ENCODE measurements at regions not wholly inside any gene's neighbourhood (a gene's known extent, or its start where the extent isn't known, plus 50 kb on each side); places are given as distances from the start of the nearest gene placed in this dataset.

GRCh38 chr6:165219629-165220028 is 89.8 kb downstream of the C6orf118 start:
- no peak for DNase-seq
- Histone ChIP-seq H3K36me3 (no peaks in the 10 kb centered on the region), H3K4me3 (ENCODE audit: low read depth, low read length) (no peak overlapping the region), H3K27me3 (no peaks in the 10 kb centered on the region), H3K4me1 (no peaks in the 10 kb centered on the region), H3K9me3 (no peaks in the 10 kb centered on the region; the same call in 1 of the 2 replicates)
- TF ChIP-seq CTCF (IDR thresholded peaks at IDR 0.05; ENCODE audit: low read depth, low read length): no peak

- DNase-seq: no peak
- TF ChIP-seq CTCF (IDR thresholded peaks at IDR 0.05; ENCODE audit: low read depth, low read length): no peak
- Histone ChIP-seq H3K36me3 (no peaks in the 10 kb centered on the region), H3K4me3 (ENCODE audit: low read depth, low read length) (no peak overlapping the region), H3K4me1 (no peaks in the 10 kb centered on the region), H3K27me3 (no peaks in the 10 kb centered on the region), H3K9me3 (no peaks in the 10 kb centered on the region; the same call in 1 of the 2 replicates)
These were observed 90.6 kb downstream of the C6orf118 start for GRCh38 chr6:165218829-165219228.

GRCh38 chr6:165206798-165207197 is 102.6 kb downstream of the C6orf118 start:
- no peaks in the 10 kb centered on the region for H3K9me3 ChIP-seq
- no peak for TF ChIP-seq CTCF (IDR thresholded peaks at IDR 0.05; ENCODE audit: low read depth, low read length)
- no peak for DNase-seq
- H3K4me3 ChIP-seq (ENCODE audit: low read depth, low read length): no peak overlapping the region
- no peaks in the 10 kb centered on the region for H3K4me1 ChIP-seq
- no peaks in the 10 kb centered on the region for H3K36me3 ChIP-seq
- H3K27me3 ChIP-seq: no peaks in the 10 kb centered on the region

GRCh38 chr6:165205632-165206031 is 103.8 kb downstream of the C6orf118 start:
- H3K4me1 ChIP-seq: no peaks in the 10 kb centered on the region
- H3K27me3 ChIP-seq: no peaks in the 10 kb centered on the region
- no peak for DNase-seq
- H3K9me3 ChIP-seq: no peaks in the 10 kb centered on the region
- H3K36me3 ChIP-seq: no peaks in the 10 kb centered on the region
- TF ChIP-seq CTCF (IDR thresholded peaks at IDR 0.05; ENCODE audit: low read depth, low read length): no peak
- no peak overlapping the region for H3K4me3 ChIP-seq (ENCODE audit: low read depth, low read length)

GRCh38 chr6:165204807-165205545 is 104.4 kb downstream of the C6orf118 start:
- Histone ChIP-seq H3K27me3 (no peaks in the 10 kb centered on the region), H3K4me1 (no peaks in the 10 kb centered on the region), H3K9me3 (no peaks in the 10 kb centered on the region), H3K36me3 (no peaks in the 10 kb centered on the region), H3K4me3 (ENCODE audit: low read depth, low read length) (no peak overlapping the region)
- DNase-seq: no peak
- TF ChIP-seq CTCF (IDR thresholded peaks at IDR 0.05; ENCODE audit: low read depth, low read length): no peak

- no peak for TF ChIP-seq CTCF (IDR thresholded peaks at IDR 0.05; ENCODE audit: low read depth, low read length)
- no peak overlapping the region for H3K4me3 ChIP-seq (ENCODE audit: low read depth, low read length)
- no peaks in the 10 kb centered on the region for H3K9me3 ChIP-seq
- H3K4me1 ChIP-seq: no peaks in the 10 kb centered on the region
- H3K27me3 ChIP-seq: no peaks in the 10 kb centered on the region
- no peak for DNase-seq
- no peaks in the 10 kb centered on the region for H3K36me3 ChIP-seq
These were observed 109.2 kb downstream of the C6orf118 start for GRCh38 chr6:165200178-165200577.
